H9 (cell line): ENCODE measurements at regions not wholly inside any gene's neighbourhood (a gene's known extent, or its start where the extent isn't known, plus 50 kb on each side); places are given as distances from the start of the nearest gene placed in this dataset.

Experiments
- DNase-seq: peaks from one replicate; pipeline ENCODE4 v3.0.0-alpha.2; 2017
- H2AFZ ChIP-seq: one replicate; pipeline ENCODE4 v1.6.1; 2013; ENCODE audit warnings: mild to moderate bottlenecking, low read length, control low read depth, moderate library complexity
- H2AK5ac ChIP-seq: 2 replicates; pipeline ENCODE4 v1.6.1; 2013; ENCODE audit warnings: low read length, control low read depth, mixed read lengths; ENCODE audit not compliant: insufficient read length
- H2BK120ac ChIP-seq: one replicate; pipeline ENCODE4 v1.6.1; 2013; ENCODE audit warnings: low read depth, mild to moderate bottlenecking, low read length, control low read depth, inconsistent platforms; ENCODE audit not compliant: poor library complexity, severe bottlenecking
- H2BK12ac ChIP-seq: 2 replicates; pipeline ENCODE4 v1.6.1; 2013; ENCODE audit warnings: low read length, control low read depth, mixed read lengths, low read depth; ENCODE audit not compliant: insufficient read length
- H2BK15ac ChIP-seq: 2 replicates; pipeline ENCODE4 v1.6.1; 2013; ENCODE audit warnings: low read depth, low read length, control low read depth
- H2BK20ac ChIP-seq: one replicate; pipeline ENCODE4 v1.6.1; 2013; ENCODE audit warnings: low read depth, mild to moderate bottlenecking, low read length, control low read depth, inconsistent platforms; ENCODE audit not compliant: poor library complexity, severe bottlenecking
- H2BK5ac ChIP-seq: 2 replicates; pipeline ENCODE4 v1.6.1; 2013; ENCODE audit warnings: low read length, control low read depth, mixed read lengths; ENCODE audit not compliant: insufficient read length
- H3K14ac ChIP-seq: 2 replicates; pipeline ENCODE4 v1.6.1; 2013; ENCODE audit warnings: low read length, control low read depth; ENCODE audit not compliant: insufficient read depth
- H3K18ac ChIP-seq: 2 replicates; pipeline ENCODE4 v1.6.1; 2013; ENCODE audit warnings: low read depth, mild to moderate bottlenecking, mixed read lengths, low read length, control low read depth; ENCODE audit not compliant: insufficient read length
- H3K23ac ChIP-seq: 2 replicates; pipeline ENCODE4 v1.6.1; 2013; ENCODE audit warnings: low read length, control low read depth, mixed read lengths, low read depth; ENCODE audit not compliant: insufficient read length
- H3K23me2 ChIP-seq: 2 replicates; pipeline ENCODE4 v1.6.1; 2013; ENCODE audit warnings: low read depth, mild to moderate bottlenecking, mixed read lengths, low read length, control low read depth; ENCODE audit not compliant: insufficient read length, poor library complexity, severe bottlenecking
- H3K27ac ChIP-seq: 2 replicates; pipeline ENCODE4 v1.5.1; 2013; ENCODE audit warnings: low read length, control low read depth, mixed read lengths, low read depth; ENCODE audit not compliant: insufficient read length
- H3K27me3 ChIP-seq: 2 replicates; pipeline ENCODE4 v1.6.1; 2013; ENCODE audit warnings: low read length, control low read depth, inconsistent platforms; ENCODE audit not compliant: insufficient read depth
- H3K4ac ChIP-seq: 2 replicates; pipeline ENCODE4 v1.6.1; 2013; ENCODE audit warnings: low read depth, mild to moderate bottlenecking, control low read depth, inconsistent platforms, low read length, moderate library complexity
- H3K4me1 ChIP-seq: 2 replicates; pipeline ENCODE4 v1.6.1; 2013; ENCODE audit warnings: low read length, control low read depth, inconsistent platforms; ENCODE audit not compliant: insufficient read depth
- H3K4me2 ChIP-seq: 2 replicates; pipeline ENCODE4 v1.6.1; 2013; ENCODE audit warnings: low read length, control low read depth, mixed read lengths; ENCODE audit not compliant: insufficient read length, insufficient read depth
- H3K56ac ChIP-seq: 2 replicates; pipeline ENCODE4 v1.6.1; 2013; ENCODE audit warnings: low read depth, mild to moderate bottlenecking, mixed read lengths, low read length, control low read depth; ENCODE audit not compliant: insufficient read length
- H3K79me1 ChIP-seq: 2 replicates; pipeline ENCODE4 v1.6.1; 2013; ENCODE audit warnings: low read depth, mild to moderate bottlenecking, moderate library complexity, low read length, control low read depth, inconsistent platforms; ENCODE audit not compliant: insufficient read depth, poor library complexity, severe bottlenecking
- H3K79me2 ChIP-seq: 2 replicates; pipeline ENCODE4 v1.6.1; 2013; ENCODE audit warnings: low read length, control low read depth, inconsistent platforms; ENCODE audit not compliant: insufficient read depth
- H3K9ac ChIP-seq: 2 replicates; pipeline ENCODE4 v1.6.1; 2013; ENCODE audit warnings: low read length, control low read depth, mixed read lengths; ENCODE audit not compliant: insufficient read length; ENCODE audit errors: extremely low read depth
- H3K9me3 ChIP-seq: one replicate; pipeline ENCODE4 v1.6.1; 2013; ENCODE audit warnings: low read depth, low read length, inconsistent platforms; ENCODE audit not compliant: control insufficient read depth
- H3T11ph ChIP-seq: one replicate; pipeline ENCODE4 v1.6.1; 2013; ENCODE audit warnings: mild to moderate bottlenecking, low read length, control low read depth, inconsistent platforms
- H4K20me1 ChIP-seq: one replicate; pipeline ENCODE4 v1.6.1; 2013; ENCODE audit not compliant: control insufficient read depth, insufficient read length, insufficient read depth
- H4K5ac ChIP-seq: 2 replicates; pipeline ENCODE4 v1.6.1; 2013; ENCODE audit warnings: low read depth, mild to moderate bottlenecking, mixed read lengths, low read length, control low read depth; ENCODE audit not compliant: insufficient read length
- H4K8ac ChIP-seq: replicated peaks from 2 replicates; pipeline ENCODE4 v1.6.1; 2013; ENCODE audit warnings: low read length, control low read depth, mixed read lengths, low read depth; ENCODE audit not compliant: insufficient read length
- H4K91ac ChIP-seq: 2 replicates; pipeline ENCODE4 v1.6.1; 2013; ENCODE audit warnings: low read depth, mild to moderate bottlenecking, moderate library complexity, mixed read lengths, low read length, control low read depth; ENCODE audit not compliant: insufficient read length
- H3K27ac Mint-ChIP-seq, 3 experiments: 2 replicates in 2 of 3; 3 replicates in 1 of 3; pipeline ENCODE4 v1.8.0; 2020 to 2021; ENCODE audit warnings: mixed read lengths in 3 of 3, mild to moderate bottlenecking in 1 of 3, moderate library complexity in 1 of 3
- H3K27me3 Mint-ChIP-seq: 2 replicates; pipeline ENCODE4 v1.8.0; 2021; ENCODE audit warnings: low read depth, mild to moderate bottlenecking, moderate library complexity, mixed read lengths
- H3K36me3 Mint-ChIP-seq, 3 experiments: 2 replicates in 2 of 3; 3 replicates in 1 of 3; pipeline ENCODE4 v1.8.0; 2020 to 2021; ENCODE audit warnings: low read depth in 3 of 3, mixed read lengths in 3 of 3; ENCODE audit not compliant: insufficient read depth in 1 of 3
- H3K4me1 Mint-ChIP-seq, 2 experiments: 2 replicates each; pipeline ENCODE4 v1.8.0; 2020; ENCODE audit warnings: mixed read lengths in 2 of 2
- H3K4me3 Mint-ChIP-seq, 2 experiments: 2 replicates in 1 of 2; 3 replicates in 1 of 2; pipeline ENCODE4 v1.8.0; 2020 to 2021; ENCODE audit warnings: mild to moderate bottlenecking in 2 of 2, mixed read lengths in 2 of 2, moderate library complexity in 1 of 2
- H3K9me3 Mint-ChIP-seq, 2 experiments: 2 replicates in 1 of 2; 3 replicates in 1 of 2; pipeline ENCODE4 v1.8.0; 2020; ENCODE audit warnings: mild to moderate bottlenecking in 2 of 2, mixed read lengths in 2 of 2, moderate library complexity in 1 of 2
- WGBS: extraction: QIAGEN DNeasy Blood & Tissue Kit; methylation state at CpG from one replicate; pipeline ENCODE4 v1.1.7; 2013; ENCODE audit warnings: missing lambda C conversion rate, low lambda C conversion rate, mixed read lengths; ENCODE audit not compliant: insufficient read length; ENCODE audit errors: extremely low coverage; 5-methylcytosine and 5-hydroxymethylcytosine counted together
- TF ChIP-seq, protein P1 (sequence below): fragments of 200-600 bp; sonication (generic); conservative IDR thresholded peaks from 3 replicates; pipeline ENCODE4 v1.8.0; 2021; ENCODE audit warnings: antibody characterized with exemption, mild to moderate bottlenecking

GRCh38 chr6:68476611-68477010 lies 158.5 kb upstream of the ADGRB3 start:
- Histone ChIP-seq H3K9ac (no peak overlapping the region), H3K9me3 (no peaks in the 10 kb centered on the region), H4K20me1 (no peaks in the 10 kb centered on the region), H2BK5ac (no peak overlapping the region), H4K8ac (no peak overlapping the region), H3K79me2 (0 out of 2 replicates have a peak, but pooled peaks cover 1% of the 10 kb centered on the region), H3K4ac (no peak overlapping the region), H3K4me1 (no peaks in the 10 kb centered on the region), H4K91ac (no peak overlapping the region), H3K23ac (no peak overlapping the region), H2BK12ac (no peak overlapping the region), H2BK15ac (no peak overlapping the region), H4K5ac (no peak overlapping the region), H2BK120ac (no peak overlapping the region), H3T11ph (no peak overlapping the region), H3K18ac (no peak overlapping the region), H2AK5ac (no peak overlapping the region), H3K14ac (no peak overlapping the region), H2BK20ac (no peak overlapping the region), H3K56ac (no peak overlapping the region), H2AFZ (no peak overlapping the region), H3K23me2 (no peaks in the 10 kb centered on the region), H3K27ac (no peak overlapping the region), H3K27me3 (no peaks in the 10 kb centered on the region), H3K79me1 (no peaks in the 10 kb centered on the region), H3K4me2 (no peak overlapping the region)
- H3K27me3 Mint-ChIP-seq, result no peaks in the 10 kb centered on the region
- peak overlapping the region in 2 of 3 experiments; percentile 59 to 63; a peak in 2 of 7 replicates for H3K27ac Mint-ChIP-seq
- H3K4me1 Mint-ChIP-seq, result peaks cover 14 to 18% of the 10 kb centered on the region in 2 experiments
- no peaks in the 10 kb centered on the region for H3K9me3 Mint-ChIP-seq
- TF ChIP-seq, protein P1, sequence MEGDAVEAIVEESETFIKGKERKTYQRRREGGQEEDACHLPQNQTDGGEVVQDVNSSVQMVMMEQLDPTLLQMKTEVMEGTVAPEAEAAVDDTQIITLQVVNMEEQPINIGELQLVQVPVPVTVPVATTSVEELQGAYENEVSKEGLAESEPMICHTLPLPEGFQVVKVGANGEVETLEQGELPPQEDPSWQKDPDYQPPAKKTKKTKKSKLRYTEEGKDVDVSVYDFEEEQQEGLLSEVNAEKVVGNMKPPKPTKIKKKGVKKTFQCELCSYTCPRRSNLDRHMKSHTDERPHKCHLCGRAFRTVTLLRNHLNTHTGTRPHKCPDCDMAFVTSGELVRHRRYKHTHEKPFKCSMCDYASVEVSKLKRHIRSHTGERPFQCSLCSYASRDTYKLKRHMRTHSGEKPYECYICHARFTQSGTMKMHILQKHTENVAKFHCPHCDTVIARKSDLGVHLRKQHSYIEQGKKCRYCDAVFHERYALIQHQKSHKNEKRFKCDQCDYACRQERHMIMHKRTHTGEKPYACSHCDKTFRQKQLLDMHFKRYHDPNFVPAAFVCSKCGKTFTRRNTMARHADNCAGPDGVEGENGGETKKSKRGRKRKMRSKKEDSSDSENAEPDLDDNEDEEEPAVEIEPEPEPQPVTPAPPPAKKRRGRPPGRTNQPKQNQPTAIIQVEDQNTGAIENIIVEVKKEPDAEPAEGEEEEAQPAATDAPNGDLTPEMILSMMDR, result no peak
- no peak overlapping the region for H3K4me3 Mint-ChIP-seq
- WGBS, result no CpG with 5 or more reads among the region's 2 CpGs
- DNase-seq, result no peak
- H3K36me3 Mint-ChIP-seq, result no peaks in the 10 kb centered on the region
